Renal cortical epithelial cell (primary cell): ENCODE measurements at regions not wholly inside any gene's neighbourhood (a gene's known extent, or its start where the extent isn't known, plus 50 kb on each side); places are given as distances from the start of the nearest gene placed in this dataset.
"Not testable (repeated sequence)": the region's sequence is repeated elsewhere in the genome, so short reads cannot be mapped to it uniquely, and the experiment has no call there.

ENCODE experiments used
- DNase-seq: peaks from one replicate; pipeline ENCODE4 v3.0.0-alpha.2; 2011; ENCODE audit warnings: low read depth

DNA sequence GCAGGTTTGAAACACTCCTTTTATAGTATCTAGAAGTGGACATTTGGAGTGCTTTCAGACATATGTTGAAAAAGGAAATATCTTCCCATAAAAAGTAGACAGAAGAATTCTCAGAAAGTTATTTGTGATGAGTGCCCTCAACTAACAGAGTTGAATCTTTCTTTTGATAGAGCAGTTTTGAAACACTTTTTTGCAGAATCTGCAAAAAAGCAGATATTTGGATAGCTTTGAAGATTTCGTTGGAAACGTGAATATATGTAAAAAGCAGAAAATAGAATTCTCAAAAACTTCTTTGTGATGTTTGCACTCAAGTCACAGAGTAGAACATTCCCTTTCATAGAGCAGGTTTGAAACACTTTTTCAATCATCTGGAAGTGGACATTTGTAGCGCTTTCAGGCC, 676.4 kb upstream of the ZNF337 start:
- DNase-seq: not testable (repeated sequence)

DNA sequence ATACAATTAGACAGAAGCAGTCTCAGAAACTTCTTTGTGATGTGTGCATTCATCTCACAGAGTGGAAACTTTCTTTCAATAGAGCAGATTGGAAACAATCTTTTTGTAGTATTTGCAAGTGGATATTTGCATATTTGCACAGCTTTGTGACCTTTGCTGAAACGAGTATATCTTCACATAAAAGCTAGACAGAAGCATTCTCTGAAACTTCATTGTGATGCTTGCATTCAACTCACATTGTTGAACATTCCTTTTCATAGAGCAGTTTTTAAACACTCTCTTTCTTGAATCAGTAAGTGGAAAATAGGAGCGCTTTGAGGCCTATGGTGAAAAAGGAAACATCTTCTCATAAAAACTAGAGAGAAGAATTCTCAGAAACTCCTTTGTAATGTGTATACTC, 657.9 kb upstream of the ZNF337 start:
- no peak for DNase-seq

DNA sequence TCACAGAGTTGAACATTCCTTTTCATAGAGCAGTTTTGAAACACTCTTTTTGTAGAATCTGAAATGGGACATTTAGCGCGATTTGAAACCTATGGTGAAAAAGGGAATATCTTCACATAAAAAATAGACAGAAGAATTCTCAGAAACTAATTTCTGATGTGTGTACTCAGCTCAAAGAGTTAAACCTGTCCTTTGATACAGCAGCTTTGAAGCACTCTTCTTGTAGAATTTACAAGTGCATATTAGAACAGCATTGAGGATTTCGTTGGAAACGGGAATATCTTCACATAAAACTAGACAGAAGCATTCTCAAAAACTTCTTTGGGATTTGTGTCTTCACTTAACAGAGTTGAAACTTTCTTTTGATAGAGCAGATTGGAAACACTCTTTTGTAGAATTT, 650.7 kb upstream of the ZNF337 start:
- no peak for DNase-seq

DNA sequence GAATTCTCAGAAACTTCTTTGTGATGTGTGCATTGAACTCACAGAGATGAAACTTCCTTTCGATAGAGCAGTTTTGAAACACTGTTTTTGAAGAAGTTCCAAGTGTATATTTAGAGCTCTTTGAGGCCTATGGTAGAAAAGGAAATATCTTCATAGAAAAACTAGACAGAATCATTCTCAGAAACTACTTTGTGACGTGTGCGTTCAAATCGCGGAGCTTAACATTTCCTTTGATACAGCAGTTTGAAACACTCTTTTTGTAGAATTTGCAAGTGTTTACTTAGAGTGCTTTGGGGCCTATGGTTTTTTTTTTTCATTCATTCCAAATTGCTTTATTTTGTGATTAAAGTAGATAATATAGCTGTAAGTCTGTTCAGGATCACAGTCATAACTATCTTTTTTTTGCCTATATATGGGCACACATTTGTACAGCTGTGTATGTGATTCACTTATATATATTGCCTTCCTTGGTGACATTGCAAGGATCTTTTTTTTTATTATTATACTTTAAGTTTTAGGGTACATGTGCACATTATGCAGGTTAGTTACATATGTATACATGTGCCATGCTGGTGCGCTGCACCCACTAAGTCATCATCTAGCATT, 643.9 kb upstream of the ZNF337 start:
- not testable (repeated sequence) for DNase-seq

DNA sequence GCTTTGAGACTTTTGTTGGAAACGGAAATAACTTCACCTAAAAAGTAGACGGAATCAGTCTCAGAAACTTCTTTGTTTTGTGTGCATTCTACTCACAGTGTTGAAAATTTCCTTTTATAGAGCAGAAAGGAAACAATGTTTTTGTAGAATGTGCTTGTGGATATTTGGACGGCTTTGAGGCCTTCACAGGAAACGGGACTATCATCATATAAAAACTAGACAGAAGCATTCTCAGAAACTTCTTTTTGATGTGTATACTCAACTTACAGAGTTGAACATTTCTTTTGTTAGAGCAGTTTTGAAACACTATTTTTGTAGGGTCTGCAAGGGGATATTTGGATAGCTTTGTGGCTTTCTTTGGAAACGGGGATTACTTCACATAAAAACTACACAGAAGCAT, 627.5 kb upstream of the ZNF337 start:
- no peak for DNase-seq

DNA sequence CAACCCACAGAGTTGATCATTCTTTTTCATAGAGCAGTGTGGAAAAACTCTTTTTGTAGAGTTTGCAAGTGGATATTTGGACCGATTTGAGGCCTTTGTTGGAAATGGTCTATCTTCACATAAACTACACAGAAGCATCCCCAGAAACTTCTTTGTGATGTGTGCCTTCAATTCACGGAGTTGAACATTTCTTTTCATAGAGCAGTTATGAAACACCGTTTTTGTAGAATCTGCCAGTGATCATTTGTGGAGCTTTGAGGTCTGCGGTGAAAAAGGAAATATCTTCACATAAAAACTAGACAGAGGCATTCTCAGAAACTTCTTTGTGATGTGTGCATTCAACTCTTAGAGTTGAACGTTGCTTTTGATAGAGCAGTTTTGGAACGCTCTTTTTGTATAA, 618.4 kb upstream of the ZNF337 start:
- DNase-seq: no peak

DNA sequence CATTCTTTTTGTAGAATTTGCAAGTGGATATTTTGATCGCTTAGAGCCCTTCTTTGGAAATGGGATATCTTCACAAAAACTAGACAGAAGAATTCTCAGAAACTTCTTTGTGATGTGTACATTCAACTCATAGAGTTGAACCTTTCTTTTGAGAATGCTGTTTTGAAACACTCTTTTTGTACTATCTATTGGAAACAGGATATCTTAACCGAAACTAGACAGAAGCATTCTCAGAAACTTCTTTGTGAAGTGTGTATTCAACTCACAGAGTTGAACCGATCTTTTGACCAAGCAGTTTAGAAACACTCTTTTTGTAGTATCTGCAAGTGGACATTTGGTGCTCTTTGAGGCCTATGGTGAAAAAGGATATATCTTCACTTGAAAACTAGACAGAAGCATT, 613.1 kb upstream of the ZNF337 start:
- not testable (repeated sequence) for DNase-seq

DNA sequence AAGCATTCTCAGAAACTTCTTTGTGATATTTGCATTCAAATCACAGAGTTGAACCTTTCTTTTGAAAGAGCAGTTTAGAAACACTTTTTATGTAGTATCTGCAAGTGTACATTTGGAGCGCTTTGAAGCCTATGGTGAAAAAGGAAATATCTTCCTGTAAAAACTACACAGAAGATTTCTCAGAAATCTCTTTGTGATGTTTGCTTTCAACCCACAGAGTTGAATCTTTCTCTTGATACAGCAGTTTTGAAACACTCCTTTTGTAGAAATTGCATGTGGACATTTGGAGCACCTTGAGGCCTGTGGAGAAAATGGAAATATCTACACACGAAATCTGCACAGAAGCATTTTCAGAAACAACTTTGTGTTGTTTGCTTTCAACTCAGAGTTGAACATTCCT, 612.3 kb upstream of the ZNF337 start:
- no peak for DNase-seq

DNA sequence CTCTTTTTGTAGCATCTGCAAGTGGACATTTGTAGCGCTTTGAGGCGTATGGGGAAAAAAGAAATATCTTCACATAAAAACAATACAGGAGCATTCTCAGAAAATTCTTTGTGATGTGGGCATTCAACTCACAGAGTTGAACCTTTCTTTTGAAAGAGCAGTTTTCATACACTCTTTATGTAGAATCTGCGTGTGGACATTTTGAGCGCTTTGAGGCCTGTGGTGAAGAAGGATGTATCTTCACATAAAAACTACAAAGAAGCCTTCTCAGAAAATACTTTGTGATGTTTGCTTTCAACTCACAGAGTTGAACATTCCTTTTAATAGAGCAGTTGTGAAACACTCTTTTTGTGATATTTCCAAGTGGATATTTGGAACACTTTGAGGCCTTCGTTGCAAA, 598.4 kb upstream of the ZNF337 start:
- no peak for DNase-seq

DNA sequence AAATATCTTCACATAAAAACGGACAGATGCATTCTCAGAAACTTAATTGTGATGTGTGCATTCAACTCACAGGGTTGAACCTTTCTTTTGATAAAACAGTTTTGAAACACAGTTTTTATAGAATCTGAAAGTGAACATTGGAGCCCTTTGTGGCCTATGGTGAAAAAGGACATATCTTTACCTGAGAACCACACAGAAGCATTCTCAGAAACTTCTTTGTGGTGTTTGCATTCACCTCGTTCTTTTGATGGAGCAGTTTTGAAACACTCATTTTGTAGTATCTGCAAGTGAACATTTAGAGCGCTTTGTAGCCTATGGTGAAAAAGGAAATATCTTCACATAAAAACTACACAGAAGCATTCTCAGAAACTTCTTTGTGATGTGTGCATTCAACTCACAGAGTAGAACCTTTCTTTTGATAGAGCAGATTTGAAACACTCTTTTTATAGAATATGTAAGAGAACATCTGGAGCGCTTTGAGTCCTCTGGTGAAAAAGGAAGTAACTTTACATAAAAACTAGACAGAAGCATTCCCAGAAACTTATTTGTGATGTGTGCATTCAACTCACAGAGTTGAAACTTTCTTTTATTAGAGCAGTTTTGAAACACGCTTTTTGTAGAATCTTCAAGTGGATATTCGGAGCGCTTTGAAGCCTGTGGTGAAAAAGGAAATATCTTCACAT, 591.9 kb upstream of the ZNF337 start:
- not testable (repeated sequence) for DNase-seq

DNA sequence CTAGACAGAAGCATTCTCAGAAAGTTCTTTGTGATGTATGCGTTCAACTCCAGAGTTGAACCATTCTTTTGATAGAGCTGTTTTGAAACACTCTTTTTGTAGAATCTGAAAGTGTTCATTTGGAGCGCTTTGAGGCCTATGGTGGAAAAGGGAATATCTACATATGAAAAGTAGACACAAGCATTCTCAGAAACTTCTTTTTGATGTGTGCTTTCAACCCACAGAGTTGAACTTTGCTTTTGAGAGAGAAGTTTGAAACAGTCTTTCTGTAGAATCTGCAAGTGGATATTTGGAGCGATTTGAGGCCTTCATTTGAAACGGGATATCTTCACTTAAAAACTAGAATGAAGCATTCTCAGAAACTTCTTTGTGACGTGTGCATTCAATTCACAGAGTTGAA, 582.6 kb upstream of the ZNF337 start:
- no peak for DNase-seq

DNA sequence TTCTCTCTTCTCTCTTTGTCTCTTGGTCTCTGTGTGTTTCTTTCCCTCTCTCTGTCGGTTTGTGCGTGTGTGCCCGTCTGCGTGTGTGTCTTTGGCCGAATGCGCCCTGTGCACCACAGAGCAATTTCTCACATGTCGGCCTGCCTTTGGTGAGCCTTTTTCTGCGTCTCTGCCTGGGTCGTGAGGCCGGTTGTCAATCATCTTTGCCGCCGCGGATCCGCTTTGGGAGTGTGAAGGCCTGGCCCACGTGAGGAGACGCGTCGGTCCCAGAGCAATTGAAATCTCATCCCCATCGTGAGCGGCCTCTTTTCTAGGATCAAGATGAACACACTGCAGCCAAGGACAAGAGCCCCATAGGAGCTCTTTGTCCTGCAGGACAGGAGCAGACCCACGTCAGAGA, 580.7 kb upstream of the ZNF337 start:
- DNase-seq: no peak

DNA sequence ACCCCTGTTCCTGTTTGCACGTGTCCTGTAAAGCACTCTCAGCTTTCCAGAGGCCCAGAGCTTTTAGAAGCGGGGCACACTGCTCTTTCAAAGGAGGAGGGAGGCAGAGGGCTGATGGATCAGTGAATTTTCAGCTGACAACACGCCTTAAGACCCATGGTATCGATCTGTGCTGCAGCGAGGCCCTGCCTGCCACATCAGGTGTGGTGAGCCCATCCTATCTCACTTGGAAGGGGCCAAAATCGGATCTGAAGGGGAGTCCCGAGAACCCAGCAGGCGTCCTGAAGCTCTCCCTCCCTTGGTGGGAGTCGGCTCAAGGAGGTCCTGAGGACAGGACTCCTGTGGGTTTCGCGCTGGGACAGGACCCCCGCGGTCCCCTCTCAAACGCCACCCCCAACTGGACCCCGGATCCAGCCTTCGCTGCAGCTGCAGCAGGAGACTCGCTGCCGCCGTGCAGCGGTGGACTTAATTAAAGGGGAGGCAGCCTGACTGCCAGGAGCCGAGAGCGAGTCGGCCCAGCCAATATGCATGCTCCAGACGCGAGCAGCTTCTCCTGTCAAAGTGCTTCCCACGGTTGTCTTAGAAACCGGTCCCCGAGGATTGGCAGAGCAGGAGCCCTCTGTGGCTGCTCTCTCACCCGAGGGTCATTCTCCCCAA, 580.0 kb upstream of the ZNF337 start:
- no peak for DNase-seq

DNA sequence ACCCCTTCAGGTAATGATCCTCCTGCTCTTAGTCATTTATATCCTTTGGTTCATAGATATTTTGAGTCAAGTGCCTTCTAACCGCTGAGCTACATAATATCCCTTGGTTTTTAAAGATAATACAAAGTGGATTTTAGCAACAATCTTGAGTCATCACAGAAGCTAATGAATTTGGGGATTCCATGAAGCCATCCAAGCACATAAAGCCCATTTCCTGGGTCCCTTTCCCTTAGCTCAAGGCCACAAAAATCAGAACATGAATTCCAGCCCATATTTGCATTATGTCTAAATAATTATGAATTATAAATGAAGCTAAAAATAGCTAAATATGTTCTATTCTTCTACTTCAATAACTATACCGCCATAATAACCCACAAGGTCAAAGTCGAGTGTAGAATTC, 572.1 kb upstream of the ZNF337 start:
- DNase-seq: not testable (repeated sequence)

DNA sequence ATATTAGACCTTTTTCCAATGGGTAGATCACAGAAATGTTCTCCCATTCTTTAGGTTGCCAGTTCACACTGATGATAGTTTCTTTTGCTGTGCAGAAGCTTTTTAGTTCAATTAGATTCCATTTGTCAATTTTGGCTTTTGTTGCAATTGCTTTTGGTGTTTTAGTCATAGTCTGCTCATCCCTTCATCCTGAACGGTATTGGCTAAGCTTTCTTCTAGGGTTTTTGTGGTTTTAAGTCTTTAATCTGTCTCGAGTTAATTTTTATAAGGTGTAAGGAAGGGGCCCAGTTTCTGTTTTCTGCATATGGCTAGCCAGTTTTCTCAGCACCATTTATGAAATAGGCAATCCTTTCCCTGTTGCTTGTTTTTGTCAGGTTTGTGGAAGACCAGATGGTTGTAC, 564.3 kb upstream of the ZNF337 start:
- not testable (repeated sequence) for DNase-seq

DNA sequence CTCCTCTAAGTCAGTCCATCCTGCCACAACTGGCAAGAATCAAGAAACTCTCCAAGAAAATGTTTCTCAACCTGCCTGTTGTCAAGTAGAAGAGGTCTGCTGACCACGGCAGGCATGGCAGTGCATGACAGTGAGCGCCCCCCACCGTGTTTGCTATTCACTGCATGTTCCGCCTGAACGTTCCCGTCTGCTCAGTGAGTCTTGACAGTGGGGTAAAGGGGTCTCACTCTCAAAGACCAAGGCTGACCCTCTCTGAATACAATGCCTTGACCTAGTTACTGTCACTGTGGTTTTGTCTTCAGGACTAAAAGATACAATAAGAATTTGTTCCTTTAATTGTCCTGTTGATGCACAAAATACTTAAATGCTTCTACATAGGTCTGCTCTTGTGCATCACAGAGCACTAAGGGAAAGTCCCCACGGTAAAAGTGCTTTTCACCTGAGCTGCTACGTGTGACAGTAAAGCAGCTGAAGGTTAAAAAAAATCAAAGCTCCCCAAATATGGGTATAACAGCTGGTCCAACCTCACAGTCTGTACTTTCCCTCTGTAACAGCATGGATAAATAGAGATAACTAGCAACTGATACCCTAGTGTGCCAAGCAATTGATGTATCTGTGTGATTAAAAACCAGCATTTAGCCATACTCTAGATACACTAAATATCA, 555.8 kb upstream of the ZNF337 start:
- DNase-seq: not testable (repeated sequence)

DNA sequence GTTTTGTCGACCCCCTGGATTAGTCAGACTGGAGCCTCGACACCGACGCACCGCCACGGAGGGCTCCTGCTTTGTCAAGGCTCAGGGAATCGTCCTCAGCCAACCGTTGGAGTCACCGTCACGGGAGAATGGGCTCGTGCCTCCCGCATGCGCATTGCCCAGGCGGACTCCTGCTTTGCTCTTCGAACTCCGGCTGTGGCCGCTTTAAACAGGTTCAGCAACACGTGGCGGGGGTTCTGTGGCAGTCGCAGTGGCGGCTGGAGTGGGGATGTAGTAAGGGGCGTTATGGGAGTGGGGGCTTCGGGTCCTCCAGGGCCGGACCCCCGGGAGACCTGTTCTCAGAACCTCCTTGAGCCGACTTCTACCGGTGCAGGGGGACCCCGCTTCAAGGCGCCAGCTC, 554.7 kb upstream of the ZNF337 start:
- DNase-seq: not testable (repeated sequence)

DNA sequence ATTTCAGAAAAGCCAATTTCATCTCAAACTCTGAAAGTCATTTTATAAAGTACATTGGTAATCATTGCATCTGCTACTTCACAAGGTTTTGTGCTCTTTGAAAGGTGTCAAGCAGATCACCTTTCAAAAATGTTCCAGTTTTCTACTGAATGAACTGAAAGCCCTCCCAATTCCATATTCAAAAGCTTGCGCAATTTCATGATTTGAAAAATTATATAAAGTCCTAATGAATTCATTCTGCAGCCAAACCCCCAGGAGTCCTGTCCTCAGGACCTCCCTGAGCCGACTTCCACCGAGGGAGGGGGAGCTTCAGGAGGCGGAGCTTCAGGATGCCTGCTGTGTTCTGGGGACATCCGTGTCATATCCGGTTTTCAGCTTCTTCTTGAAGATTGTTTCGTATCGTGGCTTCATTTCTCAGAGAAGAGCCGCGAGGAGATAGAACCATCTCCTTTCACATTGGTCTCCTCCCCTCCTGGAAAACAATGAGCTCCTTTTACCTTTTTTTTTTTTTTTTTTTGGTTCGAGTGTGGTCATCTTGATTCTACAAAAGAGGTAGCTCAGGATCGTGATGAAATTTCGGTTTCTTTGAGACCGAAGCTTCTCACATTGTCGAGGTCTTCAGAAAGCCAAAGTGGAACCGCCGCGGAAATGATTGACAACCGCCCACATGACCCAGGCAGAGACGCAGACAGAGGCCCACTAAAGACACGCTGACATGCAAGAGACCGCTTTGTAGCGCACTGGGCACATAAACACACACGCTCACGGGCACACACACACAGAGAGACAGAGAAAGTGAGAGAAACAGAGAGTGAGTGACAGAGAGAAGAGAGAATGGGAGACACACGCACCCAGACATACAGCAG, 553.8 kb upstream of the ZNF337 start:
- DNase-seq: not testable (repeated sequence)

DNA sequence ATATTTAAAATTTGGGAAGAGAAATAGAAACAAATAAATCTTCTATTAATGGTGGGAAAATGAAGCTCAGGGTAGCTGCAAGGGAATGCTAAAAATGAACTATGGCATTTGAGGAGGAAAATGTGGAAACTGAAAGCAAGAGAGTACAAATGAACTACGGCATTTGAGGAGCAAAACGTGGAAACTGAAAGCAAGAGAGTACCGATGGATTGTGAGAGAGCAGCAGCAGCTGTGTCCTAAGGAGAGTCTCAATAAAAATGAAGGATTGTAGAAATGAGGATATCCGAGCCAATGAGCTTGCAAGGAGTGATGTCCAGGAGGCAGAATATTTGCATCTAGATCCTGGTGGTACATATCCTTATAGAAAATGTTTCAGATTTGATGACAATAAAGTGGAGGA, 547.1 kb upstream of the ZNF337 start:
- DNase-seq: no peak

DNA sequence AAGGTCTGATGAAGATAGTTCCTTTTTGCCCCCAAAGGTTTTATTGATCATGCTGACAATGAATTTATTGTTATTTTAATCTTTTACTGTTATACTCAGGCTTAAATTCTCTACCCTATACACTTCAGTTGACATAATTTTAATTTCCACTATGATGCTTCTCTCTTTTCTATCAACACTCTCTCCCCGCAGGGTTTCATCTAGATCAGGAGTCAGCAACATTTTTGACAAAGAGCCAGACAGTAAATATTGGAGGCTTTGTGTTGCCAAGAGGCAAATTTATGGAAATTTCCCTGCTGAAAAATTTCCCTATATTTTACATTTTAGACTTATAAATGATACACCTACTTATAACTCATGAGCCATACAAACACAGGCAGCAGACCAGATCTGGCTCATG, 524.0 kb upstream of the ZNF337 start:
- not testable (repeated sequence) for DNase-seq

DNA sequence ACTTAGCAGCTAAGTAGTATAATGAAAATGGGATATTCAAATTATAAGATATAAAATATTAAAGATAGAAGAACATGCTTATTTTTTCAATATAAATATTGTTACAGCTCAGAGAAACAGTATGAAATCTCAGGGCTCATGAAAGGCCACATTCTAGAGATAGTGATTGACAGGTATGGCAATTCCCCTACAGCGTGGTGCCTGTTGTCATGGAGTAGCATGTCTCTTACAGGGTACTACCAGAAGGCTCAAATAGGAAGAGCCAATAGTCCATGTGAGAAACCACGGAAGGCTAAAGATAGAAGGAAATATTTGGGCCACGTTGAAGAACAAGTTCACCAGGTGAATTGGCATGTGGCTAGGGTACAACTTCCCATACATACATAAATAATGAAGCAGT, 522.9 kb upstream of the ZNF337 start:
- not testable (repeated sequence) for DNase-seq

DNA sequence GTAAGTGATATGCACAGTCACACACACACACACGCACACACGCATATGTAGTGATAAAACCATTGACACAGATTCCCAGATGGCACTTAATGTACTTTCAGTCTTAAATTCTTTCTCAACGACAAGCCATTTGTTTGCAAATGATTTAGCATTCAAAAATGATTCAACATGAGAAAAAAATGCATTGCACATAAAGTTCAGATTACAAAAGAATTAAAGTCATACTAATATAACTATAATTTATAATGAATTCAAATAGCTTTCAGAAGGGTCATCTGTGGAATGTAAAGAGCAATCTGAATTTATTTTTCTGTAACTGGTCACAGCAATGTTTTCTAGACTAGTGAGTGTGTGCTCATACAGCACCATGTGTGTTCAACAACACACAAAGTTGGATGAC, 521.6 kb upstream of the ZNF337 start:
- no peak for DNase-seq
